ENCODE measurements at regions not wholly inside any gene's neighbourhood (a gene's known extent, or its start where the extent isn't known, plus 50 kb on each side); places are given as distances from the start of the nearest gene placed in this dataset.

- Histone ChIP-seq H3K27ac (ENCODE audit: low read length) (no peak overlapping the region), H3K36me3 (replicated peaks; ENCODE audit: insufficient read depth, low read length) (no peaks in the 10 kb centered on the region), H3K4me1 (ENCODE audit: low read length) (no peaks in the 10 kb centered on the region), H3K9me2 (replicated peaks; ENCODE audit: insufficient read depth, low read length) (no peaks in the 10 kb centered on the region), H3K27me3 (replicated peaks; ENCODE audit: insufficient read depth, low read length) (no peaks in the 10 kb centered on the region), H2AFZ (ENCODE audit: low read length) (no peak overlapping the region), H3K4me3 (ENCODE audit: low read length) (no peak overlapping the region), H3F3A (ENCODE audit: insufficient read depth, low read length) (no peaks in the 10 kb centered on the region), H3K79me2 (ENCODE audit: low read length) (no peaks in the 10 kb centered on the region), H4K20me1 (ENCODE audit: insufficient read depth, low read length) (no peaks in the 10 kb centered on the region), H3K4me2 (ENCODE audit: low read depth, low read length) (no peak overlapping the region), H3K9me3 (replicated peaks; ENCODE audit: insufficient read depth, low read length) (no peaks in the 10 kb centered on the region), H3K9ac (ENCODE audit: low read length) (no peak overlapping the region)
- DNase-seq = no peak
- no peak for TF ChIP-seq EZH2phosphoT487 (IDR thresholded peaks at IDR 0.05; ENCODE audit: low read length)
- no peak for TF ChIP-seq EZH2 (optimal IDR thresholded peaks at IDR 0.05; ENCODE audit: low read depth, low read length)
- no peak for TF ChIP-seq CTCF (IDR thresholded peaks at IDR 0.05; ENCODE audit: low read length)
Measured at GRCh38 chr2:64390586-64390985, 63.4 kb upstream of the LGALSL start.

GRCh38 chr2:64391424-64391823 is 62.5 kb upstream of the LGALSL start:
- Histone ChIP-seq H3K27me3 (replicated peaks; ENCODE audit: insufficient read depth, low read length) (no peaks in the 10 kb centered on the region), H2AFZ (ENCODE audit: low read length) (no peak overlapping the region), H3K36me3 (replicated peaks; ENCODE audit: insufficient read depth, low read length) (no peaks in the 10 kb centered on the region), H3K9me2 (replicated peaks; ENCODE audit: insufficient read depth, low read length) (no peaks in the 10 kb centered on the region), H3F3A (ENCODE audit: insufficient read depth, low read length) (no peaks in the 10 kb centered on the region), H3K4me3 (ENCODE audit: low read length) (no peak overlapping the region), H3K4me1 (ENCODE audit: low read length) (no peaks in the 10 kb centered on the region), H3K9me3 (replicated peaks; ENCODE audit: insufficient read depth, low read length) (no peaks in the 10 kb centered on the region), H3K9ac (ENCODE audit: low read length) (no peak overlapping the region), H3K4me2 (ENCODE audit: low read depth, low read length) (no peak overlapping the region), H3K79me2 (ENCODE audit: low read length) (no peaks in the 10 kb centered on the region), H3K27ac (ENCODE audit: low read length) (no peak overlapping the region), H4K20me1 (ENCODE audit: insufficient read depth, low read length) (no peaks in the 10 kb centered on the region)
- TF ChIP-seq EZH2 (optimal IDR thresholded peaks at IDR 0.05; ENCODE audit: low read depth, low read length) (no peak), CTCF (IDR thresholded peaks at IDR 0.05; ENCODE audit: low read length) (no peak), EZH2phosphoT487 (IDR thresholded peaks at IDR 0.05; ENCODE audit: low read length) (no peak)
- no peak for DNase-seq

GRCh38 chr2:64391940-64392339 is 62.0 kb upstream of the LGALSL start:
- no peaks in the 10 kb centered on the region for H3K27me3 ChIP-seq (replicated peaks; ENCODE audit: insufficient read depth, low read length)

More at GRCh38 chr2:64391940-64392339, 62.0 kb upstream of the LGALSL start:
- Histone ChIP-seq H3F3A (ENCODE audit: insufficient read depth, low read length) (no peaks in the 10 kb centered on the region), H3K4me2 (ENCODE audit: low read depth, low read length) (no peak overlapping the region), H3K27ac (ENCODE audit: low read length) (no peak overlapping the region), H3K9me3 (replicated peaks; ENCODE audit: insufficient read depth, low read length) (no peaks in the 10 kb centered on the region), H3K36me3 (replicated peaks; ENCODE audit: insufficient read depth, low read length) (no peaks in the 10 kb centered on the region), H2AFZ (ENCODE audit: low read length) (no peak overlapping the region), H3K4me1 (ENCODE audit: low read length) (no peaks in the 10 kb centered on the region), H3K9ac (ENCODE audit: low read length) (no peak overlapping the region), H3K79me2 (ENCODE audit: low read length) (no peaks in the 10 kb centered on the region), H3K4me3 (ENCODE audit: low read length) (no peak overlapping the region), H3K9me2 (replicated peaks; ENCODE audit: insufficient read depth, low read length) (no peaks in the 10 kb centered on the region), H4K20me1 (ENCODE audit: insufficient read depth, low read length) (no peaks in the 10 kb centered on the region)
- no peak for DNase-seq
- TF ChIP-seq EZH2phosphoT487 (IDR thresholded peaks at IDR 0.05; ENCODE audit: low read length) = no peak
- TF ChIP-seq CTCF (IDR thresholded peaks at IDR 0.05; ENCODE audit: low read length) = no peak
- no peak for TF ChIP-seq EZH2 (optimal IDR thresholded peaks at IDR 0.05; ENCODE audit: low read depth, low read length)
